22Rv1 (cell line): ENCODE measurements at regions not wholly inside any gene's neighbourhood (a gene's known extent, or its start where the extent isn't known, plus 50 kb on each side); places are given as distances from the start of the nearest gene placed in this dataset.

Experiments used
- CTCF ChIP-seq: fragments of 450-650 bp; IDR thresholded peaks from 2 replicates; pipeline ENCODE4 v1.5.1; 2017; ENCODE audit warnings: mild to moderate bottlenecking
- ZFX ChIP-seq: fragments of 450-650 bp; IDR thresholded peaks from 2 replicates; pipeline ENCODE4 v1.6.1; 2017; ENCODE audit warnings: antibody characterized with exemption, borderline replicate concordance

- TF ChIP-seq CTCF (no peak), ZFX (no peak)
These were observed 1194.2 kb downstream of the EFNB2 start for GRCh38 chr13:105341256-105341655.
